ENCODE measurements at regions not wholly inside any gene's neighbourhood (a gene's known extent, or its start where the extent isn't known, plus 50 kb on each side); places are given as distances from the start of the nearest gene placed in this dataset.
"Not testable (repeated sequence)": the region's sequence is repeated elsewhere in the genome, so short reads cannot be mapped to it uniquely, and the experiment has no call there.

DNA sequence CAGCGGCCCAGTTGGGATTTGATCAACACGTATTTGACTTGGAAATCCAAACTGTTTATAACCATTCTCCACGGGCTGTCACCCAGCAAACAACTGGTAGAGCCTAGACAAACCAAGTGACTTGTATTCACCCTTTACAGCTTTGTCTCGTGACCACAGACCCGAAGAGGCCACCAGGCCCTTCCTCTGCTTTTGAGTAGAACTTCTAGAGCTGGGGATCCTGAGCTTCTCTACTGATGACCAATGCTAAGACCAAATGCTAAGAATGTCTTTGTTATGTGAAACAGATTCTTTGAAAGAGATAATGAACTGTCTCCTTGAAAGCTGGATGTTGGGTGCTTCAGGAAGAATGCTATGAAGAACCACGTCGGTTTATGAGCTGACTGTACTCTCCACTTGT lies 127.0 kb upstream of the METTL14 start:
- H4K5ac ChIP-seq (ENCODE audit: insufficient read length, low read depth, low read length); H3K79me2 ChIP-seq (ENCODE audit: control insufficient read depth in 1 of 2, insufficient read depth in 2 of 2, low read length in 2 of 2); H4K20me1 ChIP-seq (replicated peaks in 1 of 2; ENCODE audit: control insufficient read depth in 1 of 2, insufficient read depth in 2 of 2, low read length in 2 of 2); H3K9me3 ChIP-seq (ENCODE audit: insufficient read depth in 2 of 2, low read depth in 1 of 2, low read length in 1 of 2); H3K23ac ChIP-seq (ENCODE audit: insufficient read length); H3K4me1 ChIP-seq (replicated peaks in 1 of 4; ENCODE audit: control insufficient read depth in 3 of 4, insufficient read depth in 4 of 4, low read length in 3 of 4); H3K9ac ChIP-seq (replicated peaks in 1 of 4; ENCODE audit: extremely low read depth in 1 of 4, low read depth in 3 of 4, low read length in 3 of 4); DNase-seq (ENCODE audit: low read depth in 1 of 2, low spot score in 2 of 2); H3K27me3 ChIP-seq (replicated peaks in 1 of 4; ENCODE audit: control insufficient read depth in 3 of 4, extremely low read depth in 1 of 4, insufficient read depth in 3 of 4, low read length in 3 of 4); H3K79me1 ChIP-seq (ENCODE audit: low read depth, low read length); H3K23me2 ChIP-seq (ENCODE audit: low read depth, low read length); H3K4me3 ChIP-seq (ENCODE audit: extremely low read depth in 1 of 4, insufficient read depth in 2 of 4, low read depth in 3 of 4, low read length in 4 of 4); H2BK5ac ChIP-seq (ENCODE audit: low read depth, low read length); H2BK15ac ChIP-seq (ENCODE audit: low read length); H3K56ac ChIP-seq (replicated peaks; ENCODE audit: insufficient read length, low read depth, low read length); H2BK12ac ChIP-seq (ENCODE audit: low read depth, low read length); H3K18ac ChIP-seq (ENCODE audit: extremely low read depth, low read length); H2BK20ac ChIP-seq (ENCODE audit: low read length); H2BK120ac ChIP-seq (replicated peaks; ENCODE audit: low read depth, low read length); H4K8ac ChIP-seq (ENCODE audit: extremely low read depth, insufficient read depth, low read length); H2AK5ac ChIP-seq (ENCODE audit: low read depth, low read length); H3K4me2 ChIP-seq (ENCODE audit: insufficient read depth in 1 of 2, low read depth in 2 of 2, low read length in 2 of 2); H4K91ac ChIP-seq (replicated peaks; ENCODE audit: insufficient read length, low read length); H3K14ac ChIP-seq (ENCODE audit: insufficient read length); CTCF ChIA-PET (ENCODE audit: partially characterized antibody); H3K4ac ChIP-seq (replicated peaks; ENCODE audit: insufficient read length, low read depth, low read length); POLR2A ChIA-PET (ENCODE audit: partially characterized antibody); H3K36me3 ChIP-seq (ENCODE audit: control insufficient read depth in 2 of 4, insufficient read depth in 4 of 4, low read length in 3 of 4); H2AFZ ChIP-seq (ENCODE audit: low read length); H3K27ac ChIP-seq (ENCODE audit: low read depth, low read length): not testable (repeated sequence)
- whole genome bisulfite sequencing, 2 experiments (ENCODE audit: extremely low coverage in 1 of 2, insufficient coverage in 1 of 2, insufficient read length in 1 of 2, insufficient replicate concordance in 2 of 2, low coverage in 1 of 2, low lambda C conversion rate in 2 of 2, missing lambda C conversion rate in 1 of 2), result 85% methylated on average over 3 of the region's 7 CpGs; no CpG with 5 or more reads in 1 of the 2 experiments
- FAIRE-seq, result peak; percentile 62

GRCh38 chr4:118561559-118561958 lies 123.6 kb upstream of the METTL14 start:
- H2BK120ac ChIP-seq (replicated peaks; ENCODE audit: low read depth, low read length); FAIRE-seq; H4K91ac ChIP-seq (replicated peaks; ENCODE audit: insufficient read length, low read length): not testable (repeated sequence)

More at GRCh38 chr4:118561559-118561958, 123.6 kb upstream of the METTL14 start:
- H2BK20ac ChIP-seq (ENCODE audit: low read length); H2AK5ac ChIP-seq (ENCODE audit: low read depth, low read length); H3K4me1 ChIP-seq (replicated peaks in 1 of 4; ENCODE audit: control insufficient read depth in 3 of 4, insufficient read depth in 4 of 4, low read length in 3 of 4); H4K8ac ChIP-seq (ENCODE audit: extremely low read depth, insufficient read depth, low read length); H4K20me1 ChIP-seq (replicated peaks in 1 of 2; ENCODE audit: control insufficient read depth in 1 of 2, insufficient read depth in 2 of 2, low read length in 2 of 2); H2AFZ ChIP-seq (ENCODE audit: low read length); H3K4me2 ChIP-seq (ENCODE audit: insufficient read depth in 1 of 2, low read depth in 2 of 2, low read length in 2 of 2); H3K27me3 ChIP-seq (replicated peaks in 1 of 4; ENCODE audit: control insufficient read depth in 3 of 4, extremely low read depth in 1 of 4, insufficient read depth in 3 of 4, low read length in 3 of 4); H2BK5ac ChIP-seq (ENCODE audit: low read depth, low read length); H2BK12ac ChIP-seq (ENCODE audit: low read depth, low read length); H3K4me3 ChIP-seq (ENCODE audit: extremely low read depth in 1 of 4, insufficient read depth in 2 of 4, low read depth in 3 of 4, low read length in 4 of 4); H2BK15ac ChIP-seq (ENCODE audit: low read length); H3K14ac ChIP-seq (ENCODE audit: insufficient read length); H3K9me3 ChIP-seq (ENCODE audit: insufficient read depth in 2 of 2, low read depth in 1 of 2, low read length in 1 of 2); H3K79me2 ChIP-seq (ENCODE audit: control insufficient read depth in 1 of 2, insufficient read depth in 2 of 2, low read length in 2 of 2); H3K4ac ChIP-seq (replicated peaks; ENCODE audit: insufficient read length, low read depth, low read length); H3K56ac ChIP-seq (replicated peaks; ENCODE audit: insufficient read length, low read depth, low read length); POLR2A ChIA-PET (ENCODE audit: partially characterized antibody); H3K9ac ChIP-seq (replicated peaks in 1 of 4; ENCODE audit: extremely low read depth in 1 of 4, low read depth in 3 of 4, low read length in 3 of 4); H3K36me3 ChIP-seq (ENCODE audit: control insufficient read depth in 2 of 4, insufficient read depth in 4 of 4, low read length in 3 of 4); H3K23ac ChIP-seq (ENCODE audit: insufficient read length); H3K79me1 ChIP-seq (ENCODE audit: low read depth, low read length); H3K18ac ChIP-seq (ENCODE audit: extremely low read depth, low read length); CTCF ChIA-PET (ENCODE audit: partially characterized antibody); H3K27ac ChIP-seq (ENCODE audit: low read depth, low read length); H3K23me2 ChIP-seq (ENCODE audit: low read depth, low read length); H4K5ac ChIP-seq (ENCODE audit: insufficient read length, low read depth, low read length); DNase-seq (ENCODE audit: low read depth in 1 of 2, low spot score in 2 of 2): not testable (repeated sequence)
